Peyer's patch (tissue), 4 donors: ENCODE measurements at regions not wholly inside any gene's neighbourhood (a gene's known extent, or its start where the extent isn't known, plus 50 kb on each side); places are given as distances from the start of the nearest gene placed in this dataset.

ENCODE experiments used
- CTCF ChIP-seq, 6 experiments: fragments of 450-650 bp in 4 of 6; fragments of 200-600 bp in 2 of 6; sonication (generic) in 1 of 6; IDR thresholded peaks; one replicate each; pipeline ENCODE4 v1.5.1; 2017 to 2019; ENCODE audit warnings: antibody characterized with exemption in 6 of 6, mild to moderate bottlenecking in 3 of 6, moderate library complexity in 1 of 6
- POLR2A ChIP-seq, 2 donors: fragments of 450-650 bp; IDR thresholded peaks; one replicate each; pipeline ENCODE4 v1.5.1; 2017; ENCODE audit warnings: antibody characterized with exemption in 2 of 2, mild to moderate bottlenecking in 2 of 2, moderate library complexity in 2 of 2

- TF ChIP-seq CTCF (IDR thresholded peaks at IDR 0.05), result no peak
- no peak for TF ChIP-seq POLR2A (IDR thresholded peaks at IDR 0.05)
These were observed 130.1 kb upstream of the EGR2 start for GRCh38 chr10:62946278-62946677.
